ENCODE measurements at regions not wholly inside any gene's neighbourhood (a gene's known extent, or its start where the extent isn't known, plus 50 kb on each side); places are given as distances from the start of the nearest gene placed in this dataset.

DNA sequence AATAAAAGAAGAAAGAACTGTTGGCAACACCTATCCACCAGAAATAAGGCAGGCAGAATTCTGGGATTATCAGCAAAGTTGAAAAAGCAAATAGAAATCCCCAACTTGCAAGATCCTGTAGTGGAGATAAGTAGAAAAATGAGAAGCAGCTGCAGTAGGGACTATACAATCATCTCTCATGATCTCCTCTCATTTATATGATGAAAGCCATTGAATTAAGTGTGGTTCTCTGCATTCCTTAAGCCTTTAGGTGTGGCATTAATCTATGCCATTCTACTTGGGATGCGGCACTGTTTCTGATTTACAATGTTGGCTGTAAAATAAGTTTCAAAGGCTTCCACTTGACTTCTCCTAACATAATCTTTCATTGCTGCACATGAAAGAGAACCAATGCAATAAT is 869.8 kb downstream of the TRAM1L1 start:
- H3K4me1 ChIP-seq (ENCODE audit: control insufficient read depth, insufficient read depth, low read length): no peaks in the 10 kb centered on the region
- H3K36me3 ChIP-seq (ENCODE audit: control insufficient read depth in 2 of 2, insufficient read depth in 1 of 2, low read length in 2 of 2): no peaks in the 10 kb centered on the region
- ChIA-PET POLR2A (no interaction called here), CTCF (no interaction called here)
- no peak overlapping the region for H3K4me3 ChIP-seq (ENCODE audit: low read depth, low read length)
- H3K27ac ChIP-seq (ENCODE audit: extremely low read depth, low read depth, low read length): no peak overlapping the region
- no peaks in the 10 kb centered on the region for H3K9me3 ChIP-seq (ENCODE audit: control insufficient read depth, insufficient read depth, low read depth, low read length)
- TF ChIP-seq KLF8 (tag by site-specific recombination; IDR thresholded peaks at IDR 0.05): no peak
- no peak for TF ChIP-seq ZXDB (tag by site-specific recombination; IDR thresholded peaks at IDR 0.05)
- TF ChIP-seq, protein P1, sequence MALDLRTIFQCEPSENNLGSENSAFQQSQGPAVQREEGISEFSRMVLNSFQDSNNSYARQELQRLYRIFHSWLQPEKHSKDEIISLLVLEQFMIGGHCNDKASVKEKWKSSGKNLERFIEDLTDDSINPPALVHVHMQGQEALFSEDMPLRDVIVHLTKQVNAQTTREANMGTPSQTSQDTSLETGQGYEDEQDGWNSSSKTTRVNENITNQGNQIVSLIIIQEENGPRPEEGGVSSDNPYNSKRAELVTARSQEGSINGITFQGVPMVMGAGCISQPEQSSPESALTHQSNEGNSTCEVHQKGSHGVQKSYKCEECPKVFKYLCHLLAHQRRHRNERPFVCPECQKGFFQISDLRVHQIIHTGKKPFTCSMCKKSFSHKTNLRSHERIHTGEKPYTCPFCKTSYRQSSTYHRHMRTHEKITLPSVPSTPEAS (tag by site-specific recombination; IDR thresholded peaks at IDR 0.05): no peak
- TF ChIP-seq ZNF629 (tag by site-specific recombination; IDR thresholded peaks at IDR 0.05): no peak
- no peak for TF ChIP-seq SP2 (tag by site-specific recombination; IDR thresholded peaks at IDR 0.05)
- TF ChIP-seq ZNF155 (tag by site-specific recombination; IDR thresholded peaks at IDR 0.05): no peak
- TF ChIP-seq, protein P2, sequence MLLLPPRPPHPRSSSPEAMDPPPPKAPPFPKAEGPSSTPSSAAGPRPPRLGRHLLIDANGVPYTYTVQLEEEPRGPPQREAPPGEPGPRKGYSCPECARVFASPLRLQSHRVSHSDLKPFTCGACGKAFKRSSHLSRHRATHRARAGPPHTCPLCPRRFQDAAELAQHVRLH (tag by site-specific recombination; IDR thresholded peaks at IDR 0.05): no peak

DNA sequence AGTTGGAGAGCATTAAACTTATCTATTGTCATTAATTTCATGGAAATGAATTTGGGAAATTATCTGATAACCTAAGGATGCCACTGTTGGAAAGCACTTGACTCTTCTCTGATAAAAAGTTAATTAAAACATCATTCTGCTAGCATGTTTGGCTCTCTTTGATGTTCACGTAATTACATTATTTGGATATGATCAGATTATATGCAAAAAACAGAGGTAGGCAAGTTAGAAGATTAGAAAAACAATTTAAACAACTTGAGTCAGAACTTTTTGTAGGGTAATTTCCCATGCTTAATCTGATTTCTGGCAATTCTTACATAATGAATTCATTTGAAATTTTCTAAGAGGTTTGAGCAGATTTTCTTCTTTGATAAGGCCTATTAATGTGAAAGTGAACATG is 882.9 kb downstream of the TRAM1L1 start:
- TF ChIP-seq, protein P1 (tag by site-specific recombination; IDR thresholded peaks at IDR 0.05): no peak
- no peak for TF ChIP-seq KLF9 (tag by site-specific recombination; IDR thresholded peaks at IDR 0.05; ENCODE audit: low read depth)
- no peak for TF ChIP-seq ZNF140 (tag by site-specific recombination; IDR thresholded peaks at IDR 0.05)
- TF ChIP-seq, protein P3, sequence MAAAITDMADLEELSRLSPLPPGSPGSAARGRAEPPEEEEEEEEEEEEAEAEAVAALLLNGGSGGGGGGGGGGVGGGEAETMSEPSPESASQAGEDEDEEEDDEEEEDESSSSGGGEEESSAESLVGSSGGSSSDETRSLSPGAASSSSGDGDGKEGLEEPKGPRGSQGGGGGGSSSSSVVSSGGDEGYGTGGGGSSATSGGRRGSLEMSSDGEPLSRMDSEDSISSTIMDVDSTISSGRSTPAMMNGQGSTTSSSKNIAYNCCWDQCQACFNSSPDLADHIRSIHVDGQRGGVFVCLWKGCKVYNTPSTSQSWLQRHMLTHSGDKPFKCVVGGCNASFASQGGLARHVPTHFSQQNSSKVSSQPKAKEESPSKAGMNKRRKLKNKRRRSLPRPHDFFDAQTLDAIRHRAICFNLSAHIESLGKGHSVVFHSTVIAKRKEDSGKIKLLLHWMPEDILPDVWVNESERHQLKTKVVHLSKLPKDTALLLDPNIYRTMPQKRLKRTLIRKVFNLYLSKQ (tag by site-specific recombination; IDR thresholded peaks at IDR 0.05; ENCODE audit: borderline replicate concordance): no peak
- no peak for TF ChIP-seq ZNF311 (tag by site-specific recombination; IDR thresholded peaks at IDR 0.05; ENCODE audit: borderline replicate concordance)
- no peak for TF ChIP-seq ZNF548 (tag by site-specific recombination; IDR thresholded peaks at IDR 0.05)
- no peak for TF ChIP-seq ZNF76 (tag by site-specific recombination; IDR thresholded peaks at IDR 0.05; ENCODE audit: borderline replicate concordance, low read depth)
- TF ChIP-seq KLF1 (tag by site-specific recombination; IDR thresholded peaks at IDR 0.05): no peak
- no peak for TF ChIP-seq ZNF214 (tag by site-specific recombination; IDR thresholded peaks at IDR 0.05; ENCODE audit: borderline replicate concordance)
- no peak for TF ChIP-seq ZNF23 (tag by site-specific recombination; IDR thresholded peaks at IDR 0.05; ENCODE audit: borderline replicate concordance)
- TF ChIP-seq ZNF292 (tag by site-specific recombination; IDR thresholded peaks at IDR 0.05; ENCODE audit: borderline replicate concordance, low read depth): no peak
- Histone ChIP-seq H3K36me3 (ENCODE audit: control insufficient read depth in 2 of 2, insufficient read depth in 1 of 2, low read length in 2 of 2) (no peaks in the 10 kb centered on the region), H3K27ac (ENCODE audit: extremely low read depth, low read depth, low read length) (no peak overlapping the region), H3K4me1 (ENCODE audit: control insufficient read depth, insufficient read depth, low read length) (no peaks in the 10 kb centered on the region), H3K9me3 (ENCODE audit: control insufficient read depth, insufficient read depth, low read depth, low read length) (no peaks in the 10 kb centered on the region), H3K4me3 (ENCODE audit: low read depth, low read length) (no peak overlapping the region)
- ChIA-PET POLR2A (no interaction called here), CTCF (no interaction called here)

DNA sequence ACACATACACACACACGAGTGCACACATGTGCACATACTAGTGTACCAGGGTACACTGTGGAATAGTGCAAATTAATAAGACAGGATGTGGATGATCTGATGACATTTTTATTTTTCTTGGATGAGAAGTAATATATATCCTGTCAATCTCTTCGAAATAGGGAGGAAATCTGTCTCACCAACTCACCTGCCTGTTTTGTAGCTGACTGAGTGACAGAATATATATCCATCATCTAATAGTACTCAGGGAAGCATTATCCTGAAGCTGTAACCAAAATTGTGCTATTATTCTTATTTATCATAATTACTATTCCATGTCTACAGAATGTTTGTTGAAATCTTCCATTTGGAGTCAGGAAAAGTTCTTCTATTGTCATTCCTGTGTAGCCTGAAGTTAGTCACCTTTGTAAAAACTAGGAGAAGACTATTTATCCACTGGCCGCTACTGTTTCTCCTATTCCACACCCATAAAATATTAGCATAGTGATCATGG is 888.0 kb downstream of the TRAM1L1 start:
- CTCF ChIA-PET: no interaction called here
- Histone ChIP-seq H3K9me3 (ENCODE audit: control insufficient read depth, insufficient read depth, low read depth, low read length) (no peaks in the 10 kb centered on the region), H3K4me1 (ENCODE audit: control insufficient read depth, insufficient read depth, low read length) (no peaks in the 10 kb centered on the region), H3K36me3 (ENCODE audit: control insufficient read depth in 2 of 2, insufficient read depth in 1 of 2, low read length in 2 of 2) (no peaks in the 10 kb centered on the region), H3K27ac (ENCODE audit: extremely low read depth, low read depth, low read length) (no peak overlapping the region), H3K4me3 (ENCODE audit: low read depth, low read length) (no peak overlapping the region)
- POLR2A ChIA-PET: no interaction called here
- no peak for TF ChIP-seq ZNF248 (tag by site-specific recombination; IDR thresholded peaks at IDR 0.05)
- TF ChIP-seq TRIM28 (IDR thresholded peaks at IDR 0.05; ENCODE audit: borderline replicate concordance, low read length): no peak
- no peak for TF ChIP-seq ZBTB48 (tag by site-specific recombination; IDR thresholded peaks at IDR 0.05)
- TF ChIP-seq KLF7 (tag by site-specific recombination; IDR thresholded peaks at IDR 0.05; ENCODE audit: borderline replicate concordance): no peak
- no peak for TF ChIP-seq HOXC10 (CRISPR knock-in tag; IDR thresholded peaks at IDR 0.05)
- no peak for TF ChIP-seq SP7 (tag by site-specific recombination; IDR thresholded peaks at IDR 0.05)
- TF ChIP-seq SP2 (tag by site-specific recombination; IDR thresholded peaks at IDR 0.05): no peak
- TF ChIP-seq ZFHX2 (tag by site-specific recombination; conservative IDR thresholded peaks at IDR 0.05): no peak
- TF ChIP-seq, protein P4, sequence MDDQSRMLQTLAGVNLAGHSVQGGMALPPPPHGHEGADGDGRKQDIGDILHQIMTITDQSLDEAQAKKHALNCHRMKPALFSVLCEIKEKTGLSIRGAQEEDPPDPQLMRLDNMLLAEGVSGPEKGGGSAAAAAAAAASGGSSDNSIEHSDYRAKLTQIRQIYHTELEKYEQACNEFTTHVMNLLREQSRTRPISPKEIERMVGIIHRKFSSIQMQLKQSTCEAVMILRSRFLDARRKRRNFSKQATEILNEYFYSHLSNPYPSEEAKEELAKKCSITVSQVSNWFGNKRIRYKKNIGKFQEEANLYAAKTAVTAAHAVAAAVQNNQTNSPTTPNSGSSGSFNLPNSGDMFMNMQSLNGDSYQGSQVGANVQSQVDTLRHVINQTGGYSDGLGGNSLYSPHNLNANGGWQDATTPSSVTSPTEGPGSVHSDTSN (CRISPR knock-in tag; IDR thresholded peaks at IDR 0.05): no peak
- TF ChIP-seq, protein P5, sequence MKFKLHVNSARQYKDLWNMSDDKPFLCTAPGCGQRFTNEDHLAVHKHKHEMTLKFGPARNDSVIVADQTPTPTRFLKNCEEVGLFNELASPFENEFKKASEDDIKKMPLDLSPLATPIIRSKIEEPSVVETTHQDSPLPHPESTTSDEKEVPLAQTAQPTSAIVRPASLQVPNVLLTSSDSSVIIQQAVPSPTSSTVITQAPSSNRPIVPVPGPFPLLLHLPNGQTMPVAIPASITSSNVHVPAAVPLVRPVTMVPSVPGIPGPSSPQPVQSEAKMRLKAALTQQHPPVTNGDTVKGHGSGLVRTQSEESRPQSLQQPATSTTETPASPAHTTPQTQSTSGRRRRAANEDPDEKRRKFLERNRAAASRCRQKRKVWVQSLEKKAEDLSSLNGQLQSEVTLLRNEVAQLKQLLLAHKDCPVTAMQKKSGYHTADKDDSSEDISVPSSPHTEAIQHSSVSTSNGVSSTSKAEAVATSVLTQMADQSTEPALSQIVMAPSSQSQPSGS (tag by site-specific recombination; IDR thresholded peaks at IDR 0.05; ENCODE audit: low read depth): no peak
